HG03196 (cell line): ENCODE measurements at regions not wholly inside any gene's neighbourhood (a gene's known extent, or its start where the extent isn't known, plus 50 kb on each side); places are given as distances from the start of the nearest gene placed in this dataset.
"Not testable (repeated sequence)": the region's sequence is repeated elsewhere in the genome, so short reads cannot be mapped to it uniquely, and the experiment has no call there.

Source experiments
- ATAC-seq: cut with Tn5 transposase; IDR thresholded peaks from one replicate; pipeline ENCODE4 v1.9.1; 2021; ENCODE audit not compliant: unreplicated experiment

- ATAC-seq, result no peak
Observed at GRCh38 chr6:8361259-8361658, 74.1 kb downstream of the SLC35B3 start.

DNA sequence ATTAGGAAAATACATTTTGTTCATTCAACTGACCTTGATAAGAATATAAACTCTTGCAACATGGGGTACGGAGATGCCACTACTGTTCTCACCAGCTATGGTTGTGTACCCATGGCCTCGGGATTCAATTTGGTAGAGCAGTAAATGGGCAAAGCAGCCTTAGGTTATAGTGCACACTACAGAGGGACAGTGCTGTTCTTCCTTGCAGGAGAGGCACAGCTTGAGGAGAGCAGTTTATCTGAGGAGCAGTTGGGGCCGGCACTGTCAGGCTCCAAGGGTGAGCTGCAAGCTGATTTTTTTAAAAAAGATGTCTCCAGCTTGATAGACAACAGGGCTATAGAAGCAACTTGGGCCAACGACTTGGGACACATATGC, 82.4 kb downstream of the SLC35B3 start:
- no peak for ATAC-seq

DNA sequence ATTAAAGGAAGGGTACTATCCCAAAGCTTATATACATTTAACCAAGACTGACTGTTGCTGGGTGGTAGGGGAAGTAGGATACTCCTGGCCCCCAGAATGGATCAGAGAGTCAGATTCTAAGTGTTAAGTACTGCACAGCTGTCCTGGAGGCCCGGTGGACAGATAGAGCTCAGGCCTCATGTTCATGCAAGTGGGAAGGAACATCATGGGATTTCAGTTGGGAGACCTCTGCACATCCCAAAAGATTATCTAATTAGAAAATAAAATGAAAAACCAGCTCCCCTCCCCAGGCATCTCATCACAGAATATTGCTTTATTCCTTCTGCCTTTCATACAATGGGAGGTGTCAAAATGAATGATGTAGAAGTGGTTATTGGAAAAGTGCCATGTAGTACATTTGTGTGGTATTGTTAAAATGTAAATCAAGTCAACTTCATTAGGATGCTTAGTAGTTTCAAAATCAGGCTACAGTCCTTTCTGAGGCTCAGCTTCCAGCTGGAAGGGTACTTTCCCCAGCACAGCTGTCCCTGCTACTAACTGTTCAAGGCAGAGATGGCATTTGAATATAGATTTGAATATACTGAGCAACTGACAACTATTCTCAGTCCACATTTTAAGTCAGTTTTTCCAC, 82.9 kb downstream of the SLC35B3 start:
- no peak for ATAC-seq

- ATAC-seq, result no peak
Observed at GRCh38 chr6:8343600-8343999, 91.7 kb downstream of the SLC35B3 start.

GRCh38 chr6:8342241-8342819, 93.0 kb downstream of the SLC35B3 start:
- ATAC-seq, result no peak

DNA sequence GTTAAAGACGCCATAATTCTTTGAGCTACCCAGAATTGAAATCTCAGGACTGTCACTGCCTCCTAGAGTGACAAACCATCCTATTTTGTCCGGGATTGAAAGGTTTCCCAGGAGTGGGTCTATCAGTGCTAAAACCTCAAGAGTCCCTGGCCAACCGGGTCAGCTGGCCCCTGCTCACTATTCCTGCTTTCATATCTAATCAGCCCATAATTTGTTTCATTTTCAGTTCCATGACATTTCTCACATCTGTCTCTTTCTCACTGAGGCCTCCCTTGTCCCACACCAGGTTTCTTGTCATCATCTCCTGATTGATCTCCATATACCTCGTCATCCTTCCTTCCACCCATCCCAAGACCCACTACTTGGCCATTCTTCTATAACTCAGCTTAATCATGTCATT, 98.2 kb downstream of the SLC35B3 start:
- ATAC-seq, result no peak

DNA sequence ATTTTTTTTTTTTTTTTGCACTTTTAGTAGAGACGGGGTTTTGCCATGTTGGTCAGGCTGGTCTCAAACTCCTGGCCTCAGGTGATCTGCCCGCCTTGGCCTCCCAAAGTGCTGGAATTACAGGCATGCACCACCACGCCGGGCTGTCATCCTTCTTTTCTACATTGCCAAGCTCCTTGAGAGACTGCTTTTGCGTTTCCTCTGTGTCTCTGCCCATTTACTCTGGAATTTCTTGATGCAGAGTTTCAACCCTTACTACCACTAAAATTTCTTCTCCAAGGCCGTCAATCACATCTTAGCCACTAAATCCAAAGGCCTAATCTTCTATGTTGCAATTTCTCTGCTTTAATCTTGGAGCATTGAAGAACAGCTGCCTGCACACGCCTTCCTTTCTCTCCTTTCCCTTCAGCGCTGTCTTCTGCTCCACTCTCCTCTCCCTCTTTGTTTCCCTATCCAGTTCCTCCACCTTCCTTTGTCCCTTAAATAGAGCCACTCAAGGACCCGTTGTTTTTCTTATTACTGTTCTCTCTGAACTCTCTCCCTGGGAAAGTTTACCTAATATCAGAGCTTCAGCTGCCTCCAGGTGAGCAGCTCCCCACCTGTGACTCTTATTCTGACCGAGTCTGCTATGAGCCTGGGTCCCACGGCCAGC, 98.8 kb downstream of the SLC35B3 start:
- ATAC-seq, result no peak

DNA sequence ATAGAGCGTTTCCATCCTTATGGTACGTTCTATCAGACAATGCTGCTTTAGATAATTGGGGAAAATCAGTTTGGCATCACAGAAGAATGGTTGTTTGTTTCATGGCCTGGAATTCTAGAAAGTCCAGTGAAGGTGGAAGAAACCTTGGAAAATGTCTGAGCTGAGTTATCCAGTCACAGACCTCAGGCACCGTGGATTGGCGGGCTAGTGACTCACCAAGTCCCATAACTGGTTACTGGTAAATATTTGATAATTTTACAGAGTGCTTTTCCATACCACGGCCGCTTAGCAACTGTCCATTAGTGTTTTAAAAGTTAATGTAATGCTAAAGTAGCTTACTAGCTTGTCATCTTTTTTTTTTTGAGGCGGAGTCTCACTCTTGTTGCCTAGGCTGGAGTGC, 99.4 kb downstream of the SLC35B3 start:
- no peak for ATAC-seq

GRCh38 chr6:8335381-8335780, 100.0 kb downstream of the SLC35B3 start:
- ATAC-seq, result no peak

GRCh38 chr6:8334113-8334512, 101.2 kb downstream of the SLC35B3 start:
- no peak for ATAC-seq

GRCh38 chr6:8329562-8329961, 105.8 kb downstream of the SLC35B3 start:
- no peak for ATAC-seq

GRCh38 chr6:8325743-8326142, 109.6 kb downstream of the SLC35B3 start:
- no peak for ATAC-seq

GRCh38 chr6:8322659-8323058, 112.7 kb downstream of the SLC35B3 start:
- ATAC-seq, result no peak

DNA sequence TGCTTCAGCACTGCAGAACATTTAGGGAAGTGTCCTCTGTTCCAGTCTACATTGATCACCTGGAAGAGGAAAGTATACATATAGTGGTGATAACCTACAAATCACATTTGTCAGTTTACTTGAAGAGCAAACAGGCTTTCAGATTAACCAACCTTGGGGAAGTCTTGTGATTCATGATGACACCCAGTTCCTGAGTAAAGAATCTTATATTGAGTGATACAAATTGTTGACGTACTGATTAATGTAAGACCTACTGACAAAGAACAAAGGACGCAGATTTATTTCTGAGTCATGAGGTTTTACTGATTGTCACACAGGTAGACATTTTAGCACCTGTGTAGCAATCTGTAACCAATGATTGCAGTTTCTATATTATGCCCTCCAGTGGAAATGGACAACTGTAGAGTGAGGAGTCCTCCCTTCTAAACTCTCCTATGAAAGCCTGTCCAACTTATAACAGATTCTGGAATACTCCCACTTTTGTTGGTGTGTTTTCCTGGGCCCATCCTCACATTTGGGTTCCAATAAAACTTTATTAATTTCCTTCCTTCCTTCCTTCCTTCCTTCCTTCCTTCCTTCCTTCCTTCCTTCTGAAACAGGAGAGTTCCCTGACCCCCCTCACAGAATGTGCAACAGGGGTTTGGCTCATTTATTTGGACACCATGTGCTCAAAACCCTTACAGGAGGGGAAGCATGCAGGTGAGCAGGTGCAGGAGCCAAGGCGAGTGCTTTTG, 113.5 kb downstream of the SLC35B3 start:
- ATAC-seq, result no peak

- ATAC-seq, result no peak
Observed at GRCh38 chr6:8315154-8315553, 120.2 kb downstream of the SLC35B3 start.

DNA sequence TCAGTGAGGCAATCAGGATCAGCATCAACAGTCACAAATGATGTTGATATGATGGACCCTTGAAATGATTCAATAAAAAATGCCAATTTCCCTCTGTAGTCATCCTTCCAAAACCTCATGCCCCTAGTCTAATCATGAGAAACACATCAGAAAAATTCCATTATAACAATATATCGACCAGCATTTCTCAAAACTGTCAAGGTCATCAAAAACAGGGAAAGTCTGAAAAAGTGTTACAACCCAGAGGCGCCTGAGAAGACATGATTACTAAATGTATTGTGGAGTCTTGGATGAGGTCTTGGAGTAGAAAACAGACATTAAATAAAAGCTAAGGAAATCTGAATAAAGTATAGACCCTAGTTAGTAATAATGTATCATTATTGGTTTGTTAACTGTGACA, 133.8 kb downstream of the SLC35B3 start:
- ATAC-seq, result no peak

DNA sequence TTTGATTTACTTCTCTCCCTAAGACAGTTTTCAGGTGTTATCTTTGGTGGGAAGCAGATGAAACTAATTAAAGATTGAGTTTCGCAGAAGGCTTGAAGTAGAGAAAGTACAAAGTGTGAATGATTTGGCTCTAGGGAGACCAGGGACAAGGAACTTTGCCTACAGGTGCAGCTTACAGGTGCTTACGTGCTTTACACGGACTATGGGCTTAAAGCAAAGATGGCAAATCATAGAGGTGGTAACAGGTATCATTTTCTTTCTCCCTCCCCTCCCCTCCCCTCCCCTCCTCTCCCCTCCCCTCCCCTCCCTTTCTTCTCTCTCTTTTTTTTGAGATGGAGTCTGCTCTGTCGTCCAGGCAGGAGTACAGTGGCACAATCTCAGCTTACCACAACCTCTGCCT, 136.3 kb downstream of the SLC35B3 start:
- ATAC-seq, result no peak

DNA sequence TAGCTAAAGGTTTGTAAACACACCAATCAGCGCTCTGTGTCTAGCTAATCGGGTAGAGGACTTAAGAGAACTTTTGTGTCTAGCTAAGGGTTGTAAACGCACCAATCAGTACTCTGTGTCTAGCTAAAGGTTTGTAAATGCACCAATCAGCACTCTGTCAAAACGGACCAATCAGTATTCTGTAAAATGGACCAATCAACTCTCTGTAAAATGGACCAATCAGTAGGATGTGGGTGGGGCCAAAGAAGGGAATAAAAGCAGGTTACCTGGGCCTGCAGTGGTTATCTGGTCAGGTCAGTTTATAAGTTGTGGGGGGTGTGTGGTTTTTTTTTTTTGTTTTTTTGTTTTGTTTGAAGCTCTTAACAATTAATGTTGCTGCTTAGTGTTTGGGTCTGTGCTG, 152.4 kb downstream of the SLC35B3 start:
- not testable (repeated sequence) for ATAC-seq

GRCh38 chr6:8282380-8282779, 153.0 kb downstream of the SLC35B3 start:
- no peak for ATAC-seq

GRCh38 chr6:8279041-8279805, 156.1 kb downstream of the SLC35B3 start:
- no peak for ATAC-seq

DNA sequence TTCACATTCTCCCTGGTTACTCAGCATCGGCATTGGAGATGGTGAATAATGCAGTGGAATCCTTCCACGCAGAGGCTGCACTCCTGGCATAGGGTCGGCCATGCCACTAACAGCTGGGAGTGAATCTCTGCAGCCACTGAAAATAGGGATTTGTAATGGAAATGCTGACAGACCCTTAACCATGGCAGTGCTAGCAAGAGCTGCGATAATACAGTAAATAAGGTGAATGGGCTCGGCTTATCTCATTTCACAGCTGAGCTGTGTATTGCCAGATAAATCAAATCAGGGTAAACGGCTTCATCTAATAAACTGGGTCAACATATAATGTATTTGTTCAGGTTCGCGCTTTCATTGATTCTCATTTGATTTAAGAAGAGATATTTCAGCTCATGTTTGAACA, 156.8 kb downstream of the SLC35B3 start:
- no peak for ATAC-seq
